A673 (cell line): ENCODE measurements at regions not wholly inside any gene's neighbourhood (a gene's known extent, or its start where the extent isn't known, plus 50 kb on each side); places are given as distances from the start of the nearest gene placed in this dataset.

ENCODE experiments used
- BruUV-seq: library from RNA; stranded (reverse); fragments of 400-500 nt; replicated peaks from 2 replicates; lab custom pipeline; 2021; lab: Mats Ljungman, UMichigan
- CTCF ChIA-PET: fragments of 300-600 bp; sonication (Branson Sonifier 250); formaldehyde crosslinking; loops from one replicate; lab custom pipeline; 2022; ENCODE audit warnings: antibody characterized with exemption; lab: Charles Lee
- POLR2A ChIA-PET: fragments of 300-600 bp; sonication (Branson Sonifier 250); formaldehyde crosslinking; loops from one replicate; lab custom pipeline; 2022; ENCODE audit warnings: antibody characterized with exemption; ENCODE audit not compliant: low non-redundant PET; lab: Charles Lee
- DNase-seq: peaks from one replicate; pipeline ENCODE4 v3.0.0-alpha.2; 2015; ENCODE audit warnings: low spot score
- H3K27ac ChIP-seq: fragments of 200-600 bp; sonication (generic); 2 replicates; pipeline ENCODE4 v1.5.1; 2016; ENCODE audit warnings: mixed run types, low read depth, mild to moderate bottlenecking, mixed read lengths, antibody characterized with exemption, low read length; ENCODE audit not compliant: poor library complexity, severe bottlenecking
- H3K27me3 ChIP-seq: fragments of 200-600 bp; sonication (generic); replicated peaks from 2 replicates; pipeline ENCODE4 v1.6.1; 2017; ENCODE audit warnings: mixed run types, low read depth, mild to moderate bottlenecking, mixed read lengths, antibody characterized with exemption, low read length; ENCODE audit not compliant: insufficient read depth, poor library complexity
- H3K36me3 ChIP-seq: fragments of 200-600 bp; sonication (generic); 2 replicates; pipeline ENCODE4 v1.6.1; 2016; ENCODE audit warnings: mixed run types, mild to moderate bottlenecking, mixed read lengths, antibody characterized with exemption, low read length; ENCODE audit not compliant: insufficient read depth, poor library complexity, severe bottlenecking
- H3K4me1 ChIP-seq: fragments of 200-600 bp; sonication (generic); 2 replicates; pipeline ENCODE4 v1.6.1; 2017; ENCODE audit warnings: mixed run types, mild to moderate bottlenecking, mixed read lengths, antibody characterized with exemption, low read length; ENCODE audit not compliant: insufficient read depth, poor library complexity, severe bottlenecking
- H3K4me3 ChIP-seq: fragments of 200-600 bp; sonication (generic); 2 replicates; pipeline ENCODE4 v1.5.1; 2016; ENCODE audit warnings: low read depth, mixed run types, mild to moderate bottlenecking, mixed read lengths, low read length; ENCODE audit not compliant: poor library complexity, severe bottlenecking
- H3K9me3 ChIP-seq: fragments of 200-600 bp; sonication (generic); 2 replicates; pipeline ENCODE4 v1.6.1; 2016; ENCODE audit warnings: mixed run types, low read depth, mild to moderate bottlenecking, mixed read lengths, antibody characterized with exemption, low read length; ENCODE audit not compliant: poor library complexity, severe bottlenecking
- CTCF ChIP-seq: fragments of 300-800, 200-600 bp; sonication (generic); conservative IDR thresholded peaks from 2 replicates; pipeline ENCODE4 v1.5.1; 2017; ENCODE audit warnings: low read depth, mild to moderate bottlenecking, antibody characterized with exemption, low read length, moderate library complexity, mixed read lengths
- EZH2 ChIP-seq: fragments of 200-600 bp; sonication (generic); IDR thresholded peaks from 2 replicates; pipeline ENCODE4 v1.6.1; 2017; ENCODE audit warnings: borderline replicate concordance, low read depth, mild to moderate bottlenecking, mixed read lengths, antibody characterized with exemption, low read length; ENCODE audit not compliant: poor library complexity, severe bottlenecking
- intact Hi-C: fragments of 100-400 bp; cut with micrococcal nuclease; formaldehyde crosslinking; loops from one replicate; pipeline ENCODE4 v1.10.0; 2022; ENCODE audit not compliant: unreplicated experiment

- DNase-seq = no peak
- Histone ChIP-seq H3K4me1 (peaks cover 10% of the 10 kb centered on the region), H3K4me3 (no peak overlapping the region), H3K9me3 (no peaks in the 10 kb centered on the region), H3K27me3 (peaks cover 25% of the 10 kb centered on the region), H3K27ac (no peak overlapping the region), H3K36me3 (no peaks in the 10 kb centered on the region)
- no peak for TF ChIP-seq CTCF
- no peak for TF ChIP-seq EZH2
- intact Hi-C loops = no loop called here
- CTCF ChIA-PET = no interaction called here
- BruUV-seq = no TSS peak
- POLR2A ChIA-PET = no interaction called here
These were observed 112.1 kb upstream of the FOXF1 start for GRCh38 chr16:86398201-86398600.

- H3K27ac ChIP-seq = no peak overlapping the region
- peaks cover 30% of the 10 kb centered on the region for H3K27me3 ChIP-seq
- BruUV-seq = no TSS peak
- intact Hi-C loops = no loop called here
- H3K9me3 ChIP-seq = no peaks in the 10 kb centered on the region
- TF ChIP-seq EZH2 (no peak), CTCF (no peak)
- ChIA-PET POLR2A (no interaction called here), CTCF (no interaction called here)
- H3K4me3 ChIP-seq = no peak overlapping the region
- DNase-seq = no peak
- no peaks in the 10 kb centered on the region for H3K36me3 ChIP-seq
- peaks cover 10% of the 10 kb centered on the region for H3K4me1 ChIP-seq
These were observed 111.7 kb upstream of the FOXF1 start for GRCh38 chr16:86398622-86399021.

GRCh38 chr16:86401126-86401525 is 109.2 kb upstream of the FOXF1 start:
- no peak for DNase-seq
- BruUV-seq = no TSS peak
- H3K36me3 ChIP-seq = no peaks in the 10 kb centered on the region
- no peak overlapping the region for H3K27ac ChIP-seq
- ChIA-PET POLR2A (no interaction called here), CTCF (no interaction called here)
- no peak for TF ChIP-seq CTCF
- TF ChIP-seq EZH2 = no peak
- H3K27me3 ChIP-seq = peaks cover 45% of the 10 kb centered on the region
- peaks cover 7% of the 10 kb centered on the region for H3K4me1 ChIP-seq
- no peaks in the 10 kb centered on the region for H3K9me3 ChIP-seq
- no peak overlapping the region for H3K4me3 ChIP-seq
- intact Hi-C loops = no loop called here
